ENCODE measurements at regions not wholly inside any gene's neighbourhood (a gene's known extent, or its start where the extent isn't known, plus 50 kb on each side); places are given as distances from the start of the nearest gene placed in this dataset.

DNA sequence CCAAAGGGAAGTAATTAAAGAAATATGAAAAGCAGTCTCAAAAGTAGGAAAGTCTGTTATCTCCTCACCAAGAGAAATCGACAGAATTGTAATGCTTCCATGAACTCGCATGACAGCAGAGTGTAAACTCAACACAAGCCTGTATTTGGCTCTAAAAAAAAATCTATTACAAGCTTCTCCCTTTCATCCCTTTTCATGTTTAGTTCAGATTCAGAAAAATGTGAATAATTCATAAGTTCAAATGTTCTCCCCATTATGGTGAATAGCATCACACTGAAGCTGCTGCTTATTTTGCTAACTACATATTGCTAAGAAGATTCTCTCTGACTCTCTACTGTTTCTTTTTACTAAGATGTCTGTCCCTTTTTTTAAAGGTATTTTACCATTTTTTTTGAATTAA, 910.3 kb upstream of the MBL2 start:
- Histone ChIP-seq H3K36me3 (ENCODE audit: low read depth) (no peaks in the 10 kb centered on the region), H2AFZ (no peak overlapping the region), H3K4me2 (no peak overlapping the region), H3K4me3 (no peak overlapping the region), H3K9me2 (ENCODE audit: insufficient read depth) (no peaks in the 10 kb centered on the region), H3F3A (ENCODE audit: insufficient read depth, low read depth) (no peaks in the 10 kb centered on the region), H4K20me1 (ENCODE audit: insufficient read depth) (no peaks in the 10 kb centered on the region), H3K27me3 (ENCODE audit: insufficient read depth, low read depth) (no peaks in the 10 kb centered on the region), H3K9me3 (ENCODE audit: insufficient read depth, low read depth) (no peaks in the 10 kb centered on the region), H3K27ac (no peak overlapping the region), H3K4me1 (replicated peaks; ENCODE audit: insufficient read depth) (no peaks in the 10 kb centered on the region), H3K79me2 (ENCODE audit: low read depth) (no peaks in the 10 kb centered on the region)
- BruUV-seq (replicated peaks) = no TSS peak
- no peak for TF ChIP-seq EZH2 (IDR thresholded peaks at IDR 0.05; ENCODE audit: low read depth)
- TF ChIP-seq, protein P1, sequence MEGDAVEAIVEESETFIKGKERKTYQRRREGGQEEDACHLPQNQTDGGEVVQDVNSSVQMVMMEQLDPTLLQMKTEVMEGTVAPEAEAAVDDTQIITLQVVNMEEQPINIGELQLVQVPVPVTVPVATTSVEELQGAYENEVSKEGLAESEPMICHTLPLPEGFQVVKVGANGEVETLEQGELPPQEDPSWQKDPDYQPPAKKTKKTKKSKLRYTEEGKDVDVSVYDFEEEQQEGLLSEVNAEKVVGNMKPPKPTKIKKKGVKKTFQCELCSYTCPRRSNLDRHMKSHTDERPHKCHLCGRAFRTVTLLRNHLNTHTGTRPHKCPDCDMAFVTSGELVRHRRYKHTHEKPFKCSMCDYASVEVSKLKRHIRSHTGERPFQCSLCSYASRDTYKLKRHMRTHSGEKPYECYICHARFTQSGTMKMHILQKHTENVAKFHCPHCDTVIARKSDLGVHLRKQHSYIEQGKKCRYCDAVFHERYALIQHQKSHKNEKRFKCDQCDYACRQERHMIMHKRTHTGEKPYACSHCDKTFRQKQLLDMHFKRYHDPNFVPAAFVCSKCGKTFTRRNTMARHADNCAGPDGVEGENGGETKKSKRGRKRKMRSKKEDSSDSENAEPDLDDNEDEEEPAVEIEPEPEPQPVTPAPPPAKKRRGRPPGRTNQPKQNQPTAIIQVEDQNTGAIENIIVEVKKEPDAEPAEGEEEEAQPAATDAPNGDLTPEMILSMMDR (conservative IDR thresholded peaks at IDR 0.05) = no peak
- POLR2A ChIA-PET (ENCODE audit: unreplicated experiment) = no interaction called here
- CTCF ChIA-PET = no interaction called here
- DNase-seq = no peak
- intact Hi-C loops (cut with micrococcal nuclease; ENCODE audit: unreplicated experiment) = no loop called here

DNA sequence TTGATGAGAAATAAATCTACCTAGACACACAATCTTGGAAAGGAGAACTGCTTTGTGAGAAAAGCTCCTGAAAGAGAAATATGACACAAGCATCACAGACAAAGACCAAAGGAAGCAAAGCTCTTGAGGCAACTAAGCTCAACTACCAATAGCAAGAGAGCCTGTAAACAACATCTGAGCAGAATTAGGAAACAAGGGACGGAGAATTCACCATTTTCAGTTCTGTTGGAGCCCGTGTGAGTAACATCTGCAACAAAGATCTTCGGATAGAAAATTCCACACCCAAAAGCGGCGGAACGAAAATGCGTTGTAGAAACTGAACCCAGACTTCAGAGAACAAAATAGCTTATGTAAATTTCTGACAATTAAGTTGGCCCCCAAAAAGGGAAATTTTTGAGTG, 909.9 kb upstream of the MBL2 start:
- no peaks in the 10 kb centered on the region for H3F3A ChIP-seq (ENCODE audit: insufficient read depth, low read depth)
- no peaks in the 10 kb centered on the region for H3K9me3 ChIP-seq (ENCODE audit: insufficient read depth, low read depth)
- POLR2A ChIA-PET (ENCODE audit: unreplicated experiment) = no interaction called here
- CTCF ChIA-PET = no interaction called here
- TF ChIP-seq, protein P1 (conservative IDR thresholded peaks at IDR 0.05) = no peak
- TF ChIP-seq EZH2 (IDR thresholded peaks at IDR 0.05; ENCODE audit: low read depth) = no peak
- no peak overlapping the region for H3K27ac ChIP-seq
- H3K4me1 ChIP-seq (replicated peaks; ENCODE audit: insufficient read depth) = no peaks in the 10 kb centered on the region
- no TSS peak for BruUV-seq (replicated peaks)
- H3K79me2 ChIP-seq (ENCODE audit: low read depth) = no peaks in the 10 kb centered on the region
- no peak overlapping the region for H3K4me3 ChIP-seq
- H3K9me2 ChIP-seq (ENCODE audit: insufficient read depth) = no peaks in the 10 kb centered on the region
- no peak overlapping the region for H3K4me2 ChIP-seq
- no peaks in the 10 kb centered on the region for H3K27me3 ChIP-seq (ENCODE audit: insufficient read depth, low read depth)
- intact Hi-C loops (cut with micrococcal nuclease; ENCODE audit: unreplicated experiment) = no loop called here
- H2AFZ ChIP-seq = no peak overlapping the region
- no peaks in the 10 kb centered on the region for H4K20me1 ChIP-seq (ENCODE audit: insufficient read depth)
- DNase-seq = no peak
- H3K36me3 ChIP-seq (ENCODE audit: low read depth) = no peaks in the 10 kb centered on the region

- CTCF ChIA-PET = no interaction called here
- H3K9me3 ChIP-seq (ENCODE audit: insufficient read depth, low read depth) = no peaks in the 10 kb centered on the region
Measured at GRCh38 chr10:53679666-53680065, 907.1 kb upstream of the MBL2 start.

More at GRCh38 chr10:53679666-53680065, 907.1 kb upstream of the MBL2 start:
- no peaks in the 10 kb centered on the region for H3K79me2 ChIP-seq (ENCODE audit: low read depth)
- no peaks in the 10 kb centered on the region for H3K36me3 ChIP-seq (ENCODE audit: low read depth)
- no peak overlapping the region for H3K4me3 ChIP-seq
- BruUV-seq (replicated peaks) = no TSS peak
- DNase-seq = no peak
- intact Hi-C loops (cut with micrococcal nuclease; ENCODE audit: unreplicated experiment) = no loop called here
- no peaks in the 10 kb centered on the region for H3F3A ChIP-seq (ENCODE audit: insufficient read depth, low read depth)
- TF ChIP-seq EZH2 (IDR thresholded peaks at IDR 0.05; ENCODE audit: low read depth) = no peak
- TF ChIP-seq, protein P1 (conservative IDR thresholded peaks at IDR 0.05) = no peak
- no peaks in the 10 kb centered on the region for H4K20me1 ChIP-seq (ENCODE audit: insufficient read depth)
- H3K4me2 ChIP-seq = no peak overlapping the region
- POLR2A ChIA-PET (ENCODE audit: unreplicated experiment) = no interaction called here
- no peak overlapping the region for H3K27ac ChIP-seq
- no peaks in the 10 kb centered on the region for H3K9me2 ChIP-seq (ENCODE audit: insufficient read depth)
- no peaks in the 10 kb centered on the region for H3K27me3 ChIP-seq (ENCODE audit: insufficient read depth, low read depth)
- no peaks in the 10 kb centered on the region for H3K4me1 ChIP-seq (replicated peaks; ENCODE audit: insufficient read depth)
- no peak overlapping the region for H2AFZ ChIP-seq
